T-helper 22 cell (primary cell): ENCODE measurements at regions not wholly inside any gene's neighbourhood (a gene's known extent, or its start where the extent isn't known, plus 50 kb on each side); places are given as distances from the start of the nearest gene placed in this dataset.

ENCODE experiments used
- DNase-seq: peaks from one replicate; pipeline ENCODE4 v3.0.0-alpha.2; 2020; ENCODE audit warnings: low read depth

GRCh38 chr10:88108115-88108610 is 244.7 kb downstream of the PTEN start:
- DNase-seq: no peak

- no peak for DNase-seq
Observed at GRCh38 chr10:88110355-88110754, 246.9 kb downstream of the PTEN start.

- DNase-seq: no peak
Observed at GRCh38 chr10:88110822-88111221, 247.4 kb downstream of the PTEN start.

GRCh38 chr10:88111294-88111693 is 247.9 kb downstream of the PTEN start:
- DNase-seq: no peak

GRCh38 chr10:88113232-88113631 is 249.8 kb downstream of the PTEN start:
- DNase-seq: no peak

GRCh38 chr10:88113657-88114272 is 250.3 kb downstream of the PTEN start:
- DNase-seq: no peak

- DNase-seq: no peak
Observed at GRCh38 chr10:88114368-88114767, 250.9 kb downstream of the PTEN start.

GRCh38 chr10:88115407-88115806 is 252.0 kb downstream of the PTEN start:
- no peak for DNase-seq

GRCh38 chr10:88115968-88116367 is 252.5 kb downstream of the PTEN start:
- DNase-seq: no peak

- DNase-seq: no peak
Observed at GRCh38 chr10:88116481-88116880, 253.1 kb downstream of the PTEN start.

GRCh38 chr10:88116971-88117626 is 253.7 kb downstream of the PTEN start:
- no peak for DNase-seq

- no peak for DNase-seq
Observed at GRCh38 chr10:88117869-88118632, 254.6 kb downstream of the PTEN start.

GRCh38 chr10:88118729-88119128 is 255.3 kb downstream of the PTEN start:
- DNase-seq: no peak

GRCh38 chr10:88119160-88119559 is 255.7 kb downstream of the PTEN start:
- no peak for DNase-seq

GRCh38 chr10:88120075-88120474 is 256.6 kb downstream of the PTEN start:
- DNase-seq: no peak

- no peak for DNase-seq
Observed at GRCh38 chr10:88120599-88121333, 257.3 kb downstream of the PTEN start.

GRCh38 chr10:88121361-88121760 is 257.9 kb downstream of the PTEN start:
- DNase-seq: no peak

GRCh38 chr10:88122145-88122544 is 258.7 kb downstream of the PTEN start:
- no peak for DNase-seq

GRCh38 chr10:88122576-88122975 is 259.2 kb downstream of the PTEN start:
- no peak for DNase-seq

GRCh38 chr10:88125766-88126165 is 262.3 kb downstream of the PTEN start:
- no peak for DNase-seq

GRCh38 chr10:88126699-88127098 is 263.3 kb downstream of the PTEN start:
- no peak for DNase-seq

GRCh38 chr10:88127269-88127668 is 263.8 kb downstream of the PTEN start:
- DNase-seq: no peak
